Right atrium auricular region (tissue), 2 donors: ENCODE measurements at regions not wholly inside any gene's neighbourhood (a gene's known extent, or its start where the extent isn't known, plus 50 kb on each side); places are given as distances from the start of the nearest gene placed in this dataset.

ENCODE experiments used
- DNase-seq: peaks from one replicate; pipeline ENCODE4 v3.0.0-alpha.2; 2019; ENCODE audit warnings: low spot score
- H3K27ac ChIP-seq, 2 donors: fragments of 200-600 bp; sonication (generic); 1 replicate in 1 of 2; 2 replicates in 1 of 2; pipeline ENCODE4 v1.5.1; 2016 to 2019
- H3K27me3 ChIP-seq, 2 donors: fragments of 200-600 bp; sonication (generic); one replicate each; pipeline versions ENCODE4 v1.5.1 to v1.6.0; 2017 to 2019
- H3K36me3 ChIP-seq: fragments of 200-600 bp; sonication (generic); one replicate; pipeline ENCODE4 v1.5.1; 2016
- H3K4me1 ChIP-seq, 2 donors: fragments of 200-600 bp; sonication (generic); one replicate each; pipeline versions ENCODE4 v1.5.1 to v1.6.0; 2017 to 2019
- H3K4me3 ChIP-seq, 2 donors: fragments of 200-600 bp; sonication (generic); 1 replicate in 1 of 2; 2 replicates in 1 of 2; pipeline ENCODE4 v1.5.1; 2017 to 2019; ENCODE audit warnings: mild to moderate bottlenecking in 1 of 2, moderate library complexity in 1 of 2
- H3K9me3 ChIP-seq, 2 donors: fragments of 200-600 bp; sonication (generic); one replicate each; pipeline ENCODE4 v1.5.1; 2019
- CTCF ChIP-seq, 2 donors: fragments of 200-600 bp; sonication (generic); IDR thresholded peaks; one replicate each; pipeline ENCODE4 v1.5.1; 2019; ENCODE audit warnings: antibody characterized with exemption in 2 of 2

DNA sequence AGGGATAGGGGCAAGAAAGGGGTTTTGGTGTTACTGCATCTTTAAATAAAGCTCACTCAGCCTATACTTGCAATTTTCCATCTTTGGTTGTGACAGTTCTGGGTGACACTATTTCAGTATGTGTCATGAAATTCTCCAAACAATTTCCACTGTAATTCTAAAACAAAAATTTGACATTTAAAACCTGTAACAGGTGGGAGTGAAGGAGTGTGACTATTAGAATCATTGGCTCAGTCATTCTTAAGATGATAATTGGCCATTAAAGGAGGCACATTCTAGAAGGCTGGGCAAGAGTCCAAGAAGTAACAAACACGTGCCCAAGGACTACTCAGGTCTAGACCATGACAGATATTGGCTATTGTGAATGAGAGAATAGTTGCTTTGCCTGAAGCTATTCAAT is 153.3 kb upstream of the ARG1 start:
- no peaks in the 10 kb centered on the region for H3K9me3 ChIP-seq
- H3K4me1 ChIP-seq = no peaks in the 10 kb centered on the region
- TF ChIP-seq CTCF (IDR thresholded peaks at IDR 0.05) = no peak
- H3K36me3 ChIP-seq = no peaks in the 10 kb centered on the region
- H3K27me3 ChIP-seq = no peaks in the 10 kb centered on the region
- H3K27ac ChIP-seq = no peak overlapping the region
- no peak overlapping the region for H3K4me3 ChIP-seq
- DNase-seq = no peak

GRCh38 chr6:131424016-131424415 is 149.0 kb upstream of the ARG1 start:
- no peak overlapping the region for H3K4me3 ChIP-seq
- no peaks in the 10 kb centered on the region for H3K9me3 ChIP-seq
- H3K27me3 ChIP-seq = no peaks in the 10 kb centered on the region
- no peaks in the 10 kb centered on the region for H3K4me1 ChIP-seq
- no peak for TF ChIP-seq CTCF (IDR thresholded peaks at IDR 0.05)
- H3K36me3 ChIP-seq = no peaks in the 10 kb centered on the region
- no peak for DNase-seq
- H3K27ac ChIP-seq = no peak overlapping the region

- Histone ChIP-seq H3K27me3 (no peaks in the 10 kb centered on the region), H3K4me1 (no peaks in the 10 kb centered on the region), H3K36me3 (no peaks in the 10 kb centered on the region), H3K4me3 (no peak overlapping the region), H3K27ac (no peak overlapping the region), H3K9me3 (no peaks in the 10 kb centered on the region)
- no peak for DNase-seq
- TF ChIP-seq CTCF (IDR thresholded peaks at IDR 0.05) = no peak
Observed at GRCh38 chr6:131424475-131424874, 148.6 kb upstream of the ARG1 start.

DNA sequence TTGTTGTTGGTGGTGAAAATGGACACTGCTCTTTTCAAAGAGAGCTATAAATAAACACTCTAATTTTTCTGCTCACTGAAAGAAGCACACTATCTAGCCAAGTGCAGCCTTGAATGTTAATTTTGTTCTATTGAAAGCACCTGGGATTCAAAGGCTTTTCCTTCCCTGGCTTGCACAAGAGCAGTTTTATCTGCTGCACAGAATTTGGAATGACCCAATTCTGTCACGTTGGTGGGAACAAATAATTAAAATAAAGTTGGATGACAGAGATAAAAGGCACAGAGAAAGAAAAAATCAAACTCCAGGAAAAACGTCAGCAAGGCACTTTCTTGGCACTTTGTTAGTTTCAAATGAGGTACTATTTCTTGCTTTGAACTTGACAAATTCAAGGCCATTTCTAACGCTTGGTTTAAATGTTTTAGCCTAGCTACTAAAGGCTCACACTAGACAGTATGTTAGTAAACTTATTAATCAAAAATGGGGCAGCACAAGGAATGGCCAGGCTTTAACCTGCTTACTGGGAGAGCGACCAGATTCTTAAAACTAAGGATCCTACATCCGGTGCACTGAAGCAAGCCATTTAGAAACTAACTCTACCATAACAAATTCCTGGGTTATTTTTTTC is 145.5 kb upstream of the ARG1 start:
- no peak for TF ChIP-seq CTCF (IDR thresholded peaks at IDR 0.05)
- Histone ChIP-seq H3K4me3 (no peak overlapping the region), H3K9me3 (no peaks in the 10 kb centered on the region), H3K27me3 (no peaks in the 10 kb centered on the region), H3K4me1 (no peaks in the 10 kb centered on the region), H3K27ac (no peak overlapping the region), H3K36me3 (no peaks in the 10 kb centered on the region)
- DNase-seq = no peak

DNA sequence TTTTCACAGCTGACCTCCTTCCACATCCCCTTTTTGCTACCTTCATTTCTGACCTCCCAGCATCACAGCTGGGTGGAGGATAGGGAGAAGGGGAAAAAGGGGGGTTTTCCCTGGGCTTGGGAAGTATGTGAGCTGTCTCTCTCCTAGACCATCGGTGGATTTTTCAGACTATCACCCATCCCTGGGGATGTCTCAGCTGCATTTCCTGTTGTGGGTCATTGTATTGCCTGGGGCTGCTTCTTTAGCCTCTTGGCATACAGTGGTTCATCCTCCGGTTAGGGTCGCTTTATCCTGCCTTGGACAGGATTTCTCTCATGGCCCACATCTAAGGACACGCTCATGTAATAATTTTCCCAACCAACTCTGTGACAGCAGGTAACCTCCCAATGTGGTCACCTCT is 142.5 kb upstream of the ARG1 start:
- Histone ChIP-seq H3K4me1 (no peaks in the 10 kb centered on the region), H3K36me3 (no peaks in the 10 kb centered on the region), H3K27me3 (no peaks in the 10 kb centered on the region), H3K4me3 (no peak overlapping the region), H3K9me3 (peaks cover 0 to 8% of the 10 kb centered on the region in 2 donors), H3K27ac (no peak overlapping the region)
- no peak for TF ChIP-seq CTCF (IDR thresholded peaks at IDR 0.05)
- no peak for DNase-seq

DNA sequence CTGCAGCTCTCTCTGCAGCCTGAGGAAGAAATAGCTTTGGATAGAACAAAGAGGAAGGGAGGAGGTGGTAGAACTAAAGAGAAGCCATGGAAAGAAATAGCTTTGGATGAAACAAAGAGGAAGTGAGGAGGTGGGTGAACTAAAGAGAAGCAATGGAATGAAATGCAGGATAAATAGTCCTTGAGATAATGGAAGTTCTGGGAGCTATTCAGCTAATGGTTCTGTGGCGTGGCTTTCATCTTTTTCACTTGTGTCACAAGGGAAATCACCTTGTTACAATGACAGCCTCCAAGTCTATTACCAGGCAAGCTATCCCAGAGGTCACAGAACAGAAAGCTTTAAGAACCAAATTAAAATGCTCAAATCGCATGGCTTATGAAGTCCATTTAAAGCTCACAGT is 141.3 kb upstream of the ARG1 start:
- DNase-seq = no peak
- H3K9me3 ChIP-seq = peaks cover 0 to 13% of the 10 kb centered on the region in 2 donors
- H3K36me3 ChIP-seq = no peaks in the 10 kb centered on the region
- no peak for TF ChIP-seq CTCF (IDR thresholded peaks at IDR 0.05)
- H3K4me1 ChIP-seq = no peaks in the 10 kb centered on the region
- no peaks in the 10 kb centered on the region for H3K27me3 ChIP-seq
- H3K4me3 ChIP-seq = no peak overlapping the region
- no peak overlapping the region for H3K27ac ChIP-seq
